ENCODE measurements at regions not wholly inside any gene's neighbourhood (a gene's known extent, or its start where the extent isn't known, plus 50 kb on each side); places are given as distances from the start of the nearest gene placed in this dataset.
"Not testable (repeated sequence)": the region's sequence is repeated elsewhere in the genome, so short reads cannot be mapped to it uniquely, and the experiment has no call there.

GRCh38 chr15:77875066-77875721, 202.3 kb downstream of the TBC1D2B start:
- Histone ChIP-seq H3K4me1 (peaks cover 0 to 16% (median 7%) of the 10 kb centered on the region in 4 donors), H3K27ac (peak overlapping the region in 2 of 4 donors; percentile 4 to 6)
- not testable (repeated sequence) for H3K4me3 ChIP-seq, H3K27me3 ChIP-seq, H3K36me3 ChIP-seq, H3K9me3 ChIP-seq
- peak in 1 of 2 donors; percentile 28 for DNase-seq (ENCODE audit: low spot score in 2 of 2)
- TF ChIP-seq CTCF (IDR thresholded peaks at IDR 0.05): peak in 4 of 5 experiments; percentile 19 to 44 (median 40)
- 49 to 68% methylated on average over 8 to 13 of the region's 13 CpGs for WGBS, 2 donors

- 71 to 79% methylated on average over 4 of the region's 4 CpGs for WGBS, 2 donors
- DNase-seq (ENCODE audit: low spot score in 2 of 2): no peak
- H3K27me3 ChIP-seq: no peaks in the 10 kb centered on the region
- H3K36me3 ChIP-seq: no peaks in the 10 kb centered on the region
- H3K4me1 ChIP-seq: peaks cover 0 to 16% (median 7%) of the 10 kb centered on the region in 4 donors
- H3K9me3 ChIP-seq: no peaks in the 10 kb centered on the region
- no peak overlapping the region for H3K27ac ChIP-seq
- H3K4me3 ChIP-seq: no peak overlapping the region
- TF ChIP-seq EP300 (IDR thresholded peaks at IDR 0.05): no peak
- no peak for TF ChIP-seq POLR2A (IDR thresholded peaks at IDR 0.05)
- TF ChIP-seq CTCF (IDR thresholded peaks at IDR 0.05): no peak
Measured at GRCh38 chr15:77874063-77874462, 203.4 kb downstream of the TBC1D2B start.

GRCh38 chr15:77872521-77873425, 204.7 kb downstream of the TBC1D2B start:
- WGBS, 2 donors: 84 to 87% methylated on average over 17 to 18 of the region's 18 CpGs
- H3K4me3 ChIP-seq; H3K9me3 ChIP-seq; H3K36me3 ChIP-seq; H3K27me3 ChIP-seq; H3K27ac ChIP-seq; DNase-seq (ENCODE audit: low spot score in 2 of 2): not testable (repeated sequence)
- H3K4me1 ChIP-seq: peaks cover 0 to 16% (median 7%) of the 10 kb centered on the region in 4 donors

- Histone ChIP-seq H3K27me3 (no peaks in the 10 kb centered on the region), H3K9me3 (no peaks in the 10 kb centered on the region), H3K4me1 (peaks cover 0 to 16% (median 7%) of the 10 kb centered on the region in 4 donors), H3K36me3 (no peaks in the 10 kb centered on the region), H3K4me3 (no peak overlapping the region), H3K27ac (no peak overlapping the region)
- no peak for DNase-seq (ENCODE audit: low spot score in 2 of 2)
- no peak for TF ChIP-seq EP300 (IDR thresholded peaks at IDR 0.05)
- no peak for TF ChIP-seq POLR2A (IDR thresholded peaks at IDR 0.05)
- no peak for TF ChIP-seq CTCF (IDR thresholded peaks at IDR 0.05)
- 75 to 82% methylated on average over 11 of the region's 11 CpGs for WGBS, 2 donors
Measured at GRCh38 chr15:77871852-77872371, 205.6 kb downstream of the TBC1D2B start.

- Histone ChIP-seq H3K4me3 (no peak overlapping the region), H3K9me3 (no peaks in the 10 kb centered on the region), H3K27ac (no peak overlapping the region), H3K36me3 (no peaks in the 10 kb centered on the region), H3K27me3 (no peaks in the 10 kb centered on the region), H3K4me1 (peaks cover 0 to 8% (median 6%) of the 10 kb centered on the region in 4 donors)
- no peak for TF ChIP-seq EP300 (IDR thresholded peaks at IDR 0.05)
- peak; percentile 81 to 93 (median 84) for TF ChIP-seq CTCF (IDR thresholded peaks at IDR 0.05)
- DNase-seq (ENCODE audit: low spot score in 2 of 2): peak; percentile 32 to 73
- WGBS, 2 donors: 36 to 37% methylated on average over 20 to 21 of the region's 21 CpGs
Measured at GRCh38 chr15:77870195-77871065, 207.1 kb downstream of the TBC1D2B start.

Measured in tibial nerve (tissue), 4 donors.